Stimulated activated CD8-positive, alpha-beta memory T cell treated with anti-CD3 and anti-CD28 coated beads, Interleukin-12 subunit alpha, Interleukin-12 subunit beta, amount 100 ng/mL, for 1 hour (primary cell): ENCODE measurements at regions not wholly inside any gene's neighbourhood (a gene's known extent, or its start where the extent isn't known, plus 50 kb on each side); places are given as distances from the start of the nearest gene placed in this dataset.
"Not testable (repeated sequence)": the region's sequence is repeated elsewhere in the genome, so short reads cannot be mapped to it uniquely, and the experiment has no call there.

ENCODE experiments used
- DNase-seq: peaks from one replicate; pipeline ENCODE4 v3.0.0-alpha.2; 2020; ENCODE audit warnings: low read depth

DNA sequence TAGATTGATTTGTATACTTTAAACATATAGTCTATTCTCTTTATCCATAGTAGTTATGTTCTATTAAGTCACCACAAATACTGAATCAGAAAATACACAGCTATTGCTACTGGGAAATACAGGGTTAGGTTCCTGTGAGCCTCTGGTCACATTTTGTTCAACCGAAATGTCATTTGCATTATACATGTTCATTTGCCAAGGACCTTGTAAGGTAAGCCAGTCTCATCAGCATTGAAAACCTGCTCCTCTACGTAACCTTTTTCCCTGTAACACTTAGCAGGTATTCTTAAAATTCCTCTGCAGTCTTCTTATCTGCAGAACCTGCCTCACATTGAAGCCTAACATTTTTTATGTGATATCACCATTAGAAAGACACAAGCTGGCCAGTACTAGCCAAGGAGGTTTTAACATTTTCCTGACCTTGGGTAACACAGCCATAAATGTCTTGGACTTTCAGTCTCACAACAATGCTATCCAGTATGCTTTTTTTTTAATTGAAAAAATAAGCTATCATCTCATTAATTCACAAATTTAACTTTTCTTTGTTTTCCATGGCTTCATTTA is 765.7 kb upstream of the IGFBP7 start:
- no peak for DNase-seq

DNA sequence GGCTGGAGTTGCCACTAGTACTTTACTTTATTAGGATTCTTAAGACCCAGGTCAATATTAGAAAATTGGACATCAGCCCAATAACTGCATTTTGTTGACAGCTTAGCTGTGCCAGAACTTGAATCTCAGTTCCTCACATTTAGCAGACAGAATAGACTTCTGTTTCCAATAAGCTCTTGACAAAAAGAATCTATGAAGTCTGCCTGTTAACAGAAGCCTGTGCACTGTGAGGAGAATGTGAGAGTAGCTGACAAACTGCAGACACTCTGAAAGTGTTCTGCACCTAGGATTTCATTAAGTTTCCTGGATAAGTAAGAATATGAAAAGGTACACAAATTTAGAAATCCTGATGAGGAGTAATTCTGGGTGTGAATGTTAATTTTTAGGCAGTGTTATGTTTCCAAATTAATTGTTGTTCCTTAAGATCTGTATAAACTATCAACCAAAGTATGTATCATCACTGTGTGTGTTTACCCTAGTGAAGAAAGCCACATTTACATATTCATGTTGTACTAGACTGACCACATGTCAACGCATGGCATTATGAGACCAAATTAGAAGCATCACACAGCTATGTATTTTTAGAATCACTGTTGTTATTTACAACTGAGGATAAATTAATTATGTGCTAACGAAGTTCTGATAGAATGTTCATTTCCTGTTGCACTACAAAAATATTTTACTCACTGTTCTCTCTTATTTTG is 756.4 kb upstream of the IGFBP7 start:
- no peak for DNase-seq

DNA sequence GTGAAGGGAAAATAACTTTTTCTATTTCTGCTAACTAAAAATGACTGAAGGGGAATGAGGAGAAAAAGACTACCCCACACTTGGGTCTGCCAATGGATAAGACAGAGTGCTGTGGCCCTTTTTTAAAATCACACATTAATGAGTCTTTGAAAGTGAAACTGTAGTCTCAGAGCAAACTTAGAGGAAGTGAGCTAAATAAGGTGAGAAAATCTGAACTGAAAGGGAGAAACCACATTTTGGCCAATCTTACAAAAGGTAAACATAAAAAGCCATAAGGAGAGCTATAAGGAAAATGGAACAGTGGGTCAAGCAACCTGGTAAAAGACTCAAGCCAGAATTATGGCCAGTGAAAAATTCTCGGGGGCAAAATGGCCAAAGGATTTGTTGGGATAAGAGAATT is 755.1 kb upstream of the IGFBP7 start:
- DNase-seq = no peak

DNA sequence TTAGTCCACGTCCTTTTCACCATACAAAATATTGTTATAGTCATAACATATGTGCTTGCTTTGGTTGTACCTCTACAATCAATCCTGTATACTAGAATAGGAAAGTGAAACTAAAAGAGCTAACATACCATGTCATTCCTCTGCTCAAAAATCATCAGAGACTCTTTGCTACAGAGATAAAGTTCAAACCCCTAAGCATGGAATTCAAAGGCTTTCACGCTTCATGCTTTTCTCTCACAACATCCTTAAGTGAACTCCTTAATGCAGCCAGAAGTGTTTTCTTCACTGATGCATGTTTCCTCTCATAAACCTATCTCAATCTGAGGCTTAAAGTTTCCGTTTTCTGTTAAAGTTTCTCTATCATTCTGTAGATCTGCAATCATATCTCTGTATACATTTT is 744.6 kb upstream of the IGFBP7 start:
- no peak for DNase-seq

DNA sequence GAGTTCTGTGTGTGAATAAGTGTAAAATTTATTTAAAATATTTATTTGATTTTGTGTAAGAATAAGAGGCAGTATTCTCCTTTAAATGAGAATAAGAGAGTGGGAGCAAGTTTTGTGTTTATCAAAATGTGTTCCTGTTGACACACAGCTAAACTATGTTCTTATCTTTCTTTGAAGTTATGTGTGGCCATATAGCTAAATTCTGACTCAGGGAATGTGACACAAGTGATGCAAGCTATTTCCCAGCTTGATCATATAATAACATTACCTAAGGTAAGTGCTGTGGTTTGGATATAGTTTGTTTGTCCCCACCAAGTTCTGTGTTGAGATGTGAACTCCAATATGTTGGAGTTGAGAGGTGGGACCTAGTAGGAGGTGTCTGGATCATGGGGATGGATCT is 740.0 kb upstream of the IGFBP7 start:
- no peak for DNase-seq

DNA sequence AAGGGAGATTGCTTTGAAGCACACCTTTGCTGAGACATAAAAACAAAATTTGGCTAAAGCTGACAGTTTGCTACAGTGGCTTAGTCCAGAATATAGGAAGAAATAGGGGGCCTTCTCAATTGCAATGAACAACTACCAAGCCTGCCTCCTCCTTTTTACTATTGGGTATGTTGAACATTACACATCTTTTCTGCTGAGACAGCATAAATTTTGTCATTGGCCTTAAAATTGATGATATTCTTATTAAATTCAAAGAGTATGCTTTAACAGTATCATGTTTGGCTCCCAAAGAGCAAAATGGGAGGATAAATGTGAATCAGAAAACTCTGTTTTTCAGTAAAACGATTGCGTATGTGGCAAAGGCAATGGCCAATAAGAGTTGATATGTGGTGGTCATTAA is 721.9 kb upstream of the IGFBP7 start:
- DNase-seq = no peak

DNA sequence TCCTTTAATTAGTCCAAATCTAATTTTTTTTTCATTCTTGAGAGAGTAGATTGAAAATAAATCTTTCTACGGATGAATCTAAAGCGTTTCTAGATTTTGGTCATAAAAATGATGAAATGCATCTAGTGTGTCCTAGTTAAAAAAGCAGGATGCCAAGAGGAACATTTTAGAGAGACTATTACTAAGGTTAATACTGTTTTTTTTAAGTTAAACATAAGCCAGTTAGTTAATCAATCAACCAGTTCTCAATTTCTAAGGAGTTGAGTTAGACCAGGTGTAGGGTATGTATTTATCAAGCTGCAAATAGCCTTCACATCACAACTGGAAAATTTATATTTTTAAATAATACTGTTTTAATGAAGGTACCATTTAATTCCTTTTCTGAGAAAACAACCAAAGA is 679.5 kb upstream of the IGFBP7 start:
- no peak for DNase-seq

DNA sequence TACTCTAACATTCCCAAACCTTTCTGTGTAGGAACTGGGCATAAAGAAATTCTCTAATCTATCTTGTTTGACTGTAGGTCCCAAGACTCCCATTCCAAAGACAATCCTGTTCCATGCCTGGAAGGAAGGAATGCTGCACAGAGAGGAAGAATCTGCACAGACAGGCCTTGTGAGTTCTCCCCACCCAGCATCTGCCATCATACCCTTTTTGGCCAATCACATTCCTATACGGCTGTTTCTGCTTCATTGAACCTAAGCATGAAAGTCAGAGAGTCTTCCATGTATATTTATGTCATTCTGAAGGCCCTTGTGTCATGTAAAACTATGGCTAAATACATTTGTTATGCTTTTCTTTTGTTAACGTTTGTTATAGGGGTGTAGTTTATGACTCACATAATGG is 667.7 kb upstream of the IGFBP7 start:
- no peak for DNase-seq

DNA sequence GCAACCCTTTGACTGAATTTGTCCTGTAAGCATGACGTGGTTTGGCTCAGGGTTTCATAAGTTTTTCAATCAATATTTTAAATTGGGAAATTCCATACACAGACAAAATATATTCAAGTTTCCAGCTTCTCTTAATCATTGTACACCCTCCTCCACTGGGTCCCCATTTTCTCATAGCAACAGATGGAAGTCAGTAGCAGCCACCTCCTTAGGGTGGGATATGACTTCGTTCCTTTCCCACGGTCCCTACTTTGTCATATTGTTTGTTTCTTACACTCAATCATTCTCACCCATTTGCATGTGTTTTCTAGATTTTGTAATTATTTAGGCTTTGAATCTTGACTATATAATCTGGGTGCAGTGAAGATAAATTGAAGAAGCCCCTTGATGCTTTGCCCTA is 664.5 kb upstream of the IGFBP7 start:
- no peak for DNase-seq

DNA sequence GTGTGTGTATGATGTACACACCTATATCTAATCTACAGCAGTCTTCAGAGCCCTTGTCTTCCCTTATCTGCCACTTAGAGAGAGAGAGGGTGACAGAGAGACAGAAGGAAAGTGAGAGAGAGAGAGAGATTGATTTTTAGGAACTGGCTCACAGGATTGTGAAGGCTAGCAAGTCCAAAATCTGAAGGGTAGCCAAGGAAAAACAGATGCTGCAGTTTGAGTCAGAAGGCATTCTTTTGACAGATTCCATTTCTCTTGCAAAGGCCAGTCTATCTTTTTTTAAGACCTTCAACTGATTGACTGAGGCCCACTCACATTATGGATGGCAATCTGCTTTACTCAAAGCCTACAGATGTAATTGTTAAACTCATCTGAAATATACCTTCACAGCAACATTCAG is 664.0 kb upstream of the IGFBP7 start:
- DNase-seq = no peak

DNA sequence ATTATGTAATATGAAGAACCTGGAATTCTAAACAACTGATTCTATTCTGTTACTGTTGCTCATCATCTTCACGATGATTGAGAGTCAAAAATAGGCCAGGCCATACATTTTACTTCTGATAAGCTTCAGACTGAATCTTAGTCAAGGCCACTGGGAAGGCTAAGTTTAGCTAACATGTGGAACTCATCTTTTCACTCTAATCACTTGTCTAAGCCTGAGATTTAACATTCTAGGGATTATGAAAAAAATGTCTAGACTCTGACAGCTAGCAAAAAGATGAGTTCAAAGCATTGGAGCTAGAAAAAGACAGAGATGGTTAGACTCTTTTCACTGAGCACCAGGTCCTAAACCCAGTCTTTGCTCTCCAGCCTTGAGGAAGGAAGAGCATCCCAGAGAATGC is 656.2 kb upstream of the IGFBP7 start:
- DNase-seq = no peak

DNA sequence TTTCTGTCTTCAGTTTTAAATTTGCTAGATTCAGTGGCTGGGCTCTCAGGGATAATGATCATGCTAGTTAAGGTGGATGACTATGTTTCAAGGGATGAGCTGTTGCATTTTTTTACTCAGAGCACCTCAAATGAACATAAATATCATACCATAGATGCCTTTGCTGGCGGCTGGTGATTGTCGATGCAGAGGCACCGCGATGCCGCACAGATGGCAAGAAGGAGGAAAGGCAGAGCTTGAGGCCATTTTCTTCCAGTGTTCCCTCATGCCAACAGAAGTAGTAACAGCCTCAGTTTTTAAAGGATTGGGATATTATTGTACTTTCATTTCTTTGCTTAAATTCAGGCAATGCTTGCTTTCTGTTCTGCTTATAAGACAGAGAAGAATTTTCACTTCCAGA is 654.7 kb upstream of the IGFBP7 start:
- no peak for DNase-seq

DNA sequence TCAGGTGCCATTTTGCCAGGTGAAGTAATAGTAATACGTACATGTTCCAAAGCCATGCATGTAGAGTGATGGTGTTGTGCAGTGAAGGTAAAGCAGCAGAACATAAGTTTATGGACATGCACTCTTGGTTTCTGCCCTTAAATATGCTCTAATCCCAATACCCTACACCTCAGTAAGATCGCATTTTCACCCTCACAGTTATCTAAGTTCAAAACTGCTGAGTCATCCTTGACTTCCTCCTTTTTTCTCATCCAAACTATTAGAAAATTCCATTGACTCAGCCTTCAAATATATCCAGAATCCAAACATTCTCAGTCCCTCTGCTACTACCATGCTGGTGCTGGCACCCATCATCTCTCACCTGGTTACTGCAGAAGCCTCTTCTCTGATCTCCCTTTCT is 652.9 kb upstream of the IGFBP7 start:
- DNase-seq = no peak

DNA sequence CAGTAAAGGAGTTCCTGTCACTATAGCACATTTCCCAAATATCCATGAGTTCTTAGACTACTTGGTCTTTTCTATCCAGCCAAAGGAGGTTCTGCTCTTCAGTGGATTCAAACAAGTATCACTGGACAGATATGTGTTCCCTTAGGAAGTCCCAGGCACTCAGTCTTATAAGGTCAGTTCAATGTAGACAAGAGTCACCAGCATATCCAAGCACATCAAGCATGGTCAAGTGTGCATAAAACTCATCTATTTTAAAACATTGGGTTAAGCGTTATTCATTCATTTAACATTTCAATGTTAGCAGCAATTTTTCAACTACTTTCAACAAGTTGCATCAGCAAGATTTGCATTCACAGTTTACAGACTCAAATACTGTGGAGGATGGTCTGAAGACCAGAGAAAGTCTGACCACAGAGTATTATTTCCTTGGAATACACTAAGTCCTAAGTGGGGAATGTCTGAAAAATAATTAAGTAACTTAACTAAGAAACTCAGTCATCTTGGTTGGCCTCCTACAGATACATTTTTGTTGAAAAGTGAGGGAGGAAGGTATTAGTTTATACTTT is 630.5 kb upstream of the IGFBP7 start:
- no peak for DNase-seq

DNA sequence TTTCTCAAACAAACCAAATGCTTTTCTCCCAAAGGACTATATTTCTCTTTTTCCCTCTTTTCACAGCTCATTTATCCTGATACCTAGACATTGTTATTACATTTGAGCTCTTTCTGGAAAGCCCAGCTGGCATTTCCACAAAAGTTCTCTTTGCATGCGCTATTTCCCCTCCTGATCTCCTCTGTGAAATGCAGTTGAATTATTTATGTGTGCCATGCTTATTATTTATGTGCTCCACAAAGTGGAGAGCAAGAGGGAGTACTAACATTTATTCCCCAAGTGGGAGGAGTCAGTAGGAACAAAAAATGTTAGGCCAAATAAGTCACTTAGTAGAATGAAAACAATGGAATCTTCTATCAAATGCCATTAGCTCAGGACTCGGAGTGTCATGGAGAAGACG is 626.6 kb upstream of the IGFBP7 start:
- DNase-seq = no peak

DNA sequence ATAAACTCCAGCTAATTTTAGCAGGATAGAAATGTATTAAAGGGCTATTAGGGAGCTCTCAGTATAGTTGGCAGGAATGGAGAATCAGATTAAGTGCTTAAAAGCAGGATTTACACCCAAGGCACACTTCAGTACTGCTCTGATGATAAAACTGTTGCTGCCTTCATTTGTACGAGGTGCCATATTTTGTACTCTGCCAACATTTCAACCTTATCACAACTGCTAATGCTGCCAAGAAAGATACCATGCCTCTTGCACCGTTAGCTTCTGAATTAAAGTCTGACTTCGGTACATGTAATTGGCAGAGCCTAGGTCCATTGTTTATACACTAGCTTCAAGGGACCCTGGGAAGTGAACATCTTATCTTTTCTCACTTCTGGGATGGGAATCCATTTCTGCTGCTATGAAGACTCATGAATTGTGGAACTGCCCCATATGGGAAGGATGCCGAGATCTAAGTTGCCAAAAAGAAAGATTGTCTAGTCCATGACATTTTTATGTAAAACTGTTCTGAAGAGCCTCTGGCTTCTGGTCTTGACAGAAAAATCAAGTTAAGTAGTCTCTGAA is 624.0 kb upstream of the IGFBP7 start:
- no peak for DNase-seq

DNA sequence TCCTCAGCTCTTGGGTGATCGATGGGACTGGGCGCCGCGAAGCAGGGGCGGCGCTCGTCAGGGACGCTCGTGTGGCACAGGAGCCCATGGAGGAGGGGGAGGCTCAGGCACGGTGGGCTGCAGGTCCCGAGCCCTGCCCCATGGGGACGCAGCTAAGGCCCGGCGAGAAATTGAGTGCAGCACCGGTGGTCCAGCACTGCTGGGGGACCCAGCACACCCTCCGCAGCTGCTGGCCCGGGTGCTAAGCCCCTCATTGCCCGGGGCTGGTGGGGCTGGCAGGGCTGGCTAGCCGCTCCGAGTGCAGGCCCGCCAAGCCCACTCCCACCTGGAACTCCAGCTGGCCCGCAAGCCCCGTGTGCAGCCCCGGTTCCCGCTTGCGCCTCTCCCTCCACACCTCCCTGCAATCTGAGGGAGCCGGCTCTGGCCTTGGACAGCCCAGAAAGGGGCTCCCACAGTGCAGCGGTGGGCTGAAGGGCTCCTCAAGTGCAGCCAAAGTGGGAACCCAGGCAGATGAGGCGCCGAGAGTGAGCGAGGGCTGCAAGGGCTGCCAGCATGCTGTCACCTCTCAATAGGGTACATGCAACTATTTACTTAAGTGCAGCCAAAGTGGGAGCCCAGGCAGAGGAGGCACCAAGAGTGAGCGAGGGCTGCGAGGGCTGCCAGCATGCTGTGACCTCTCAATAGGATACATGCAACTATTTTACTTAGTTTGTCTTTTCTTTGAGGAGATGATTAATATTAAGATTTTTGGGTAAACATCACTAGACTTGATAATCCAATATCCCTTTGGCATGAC is 619.8 kb upstream of the IGFBP7 start:
- not testable (repeated sequence) for DNase-seq

DNA sequence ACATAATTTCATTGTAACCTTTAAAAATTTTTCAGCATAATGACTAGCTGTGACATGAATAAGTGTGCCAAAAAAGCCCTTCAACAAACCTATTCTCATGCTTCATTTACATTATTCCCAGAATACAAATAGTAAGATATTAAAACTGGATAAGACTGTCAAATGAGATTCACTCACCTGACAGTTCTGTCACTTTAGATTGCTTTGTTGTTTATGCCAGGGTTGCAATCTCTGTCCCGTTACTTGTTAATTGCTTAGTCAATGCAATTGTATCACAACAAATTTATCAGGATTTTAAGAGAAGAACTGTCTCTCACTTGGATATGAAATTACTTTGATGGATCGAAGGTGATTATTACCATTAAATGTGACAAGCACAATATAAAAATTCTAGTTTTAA is 616.0 kb upstream of the IGFBP7 start:
- no peak for DNase-seq

DNA sequence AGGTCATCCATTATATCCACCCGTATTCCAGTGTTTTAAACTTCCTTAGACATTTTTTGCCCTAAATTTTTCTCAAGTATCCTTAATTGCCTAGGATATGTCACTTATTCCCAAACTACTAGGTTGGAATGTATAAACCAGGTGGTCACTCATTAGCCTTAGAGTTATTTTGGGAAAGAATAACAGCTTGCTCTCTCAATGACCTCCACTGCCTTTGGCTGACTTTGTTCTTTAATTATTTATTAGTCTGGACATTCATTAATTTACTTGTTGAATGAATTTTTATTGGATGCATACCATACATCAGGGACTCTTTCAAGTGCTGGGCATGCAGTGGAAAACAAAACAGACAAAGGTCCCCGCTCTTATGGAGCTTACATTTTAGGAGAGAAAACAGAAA is 609.3 kb upstream of the IGFBP7 start:
- DNase-seq = no peak

DNA sequence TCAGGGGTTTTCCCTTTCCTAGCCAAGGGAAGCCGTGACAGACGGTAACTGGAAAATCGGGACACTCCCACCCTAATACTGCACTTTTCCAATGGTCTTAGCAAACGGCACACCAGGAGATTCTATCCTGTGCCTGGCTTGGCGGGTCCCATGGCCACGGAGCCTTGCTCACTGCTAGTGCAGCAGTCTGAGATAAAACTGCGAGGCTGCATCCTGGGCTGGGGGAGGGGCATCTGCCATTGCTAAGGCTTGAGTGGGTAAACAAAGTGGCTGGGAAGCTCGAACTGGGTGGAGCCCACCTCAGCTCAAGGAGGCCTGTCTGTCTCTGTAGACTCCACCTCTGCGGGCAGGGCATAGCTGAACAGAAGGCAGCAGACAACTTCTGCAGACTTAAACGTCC is 604.1 kb upstream of the IGFBP7 start:
- DNase-seq = not testable (repeated sequence)

DNA sequence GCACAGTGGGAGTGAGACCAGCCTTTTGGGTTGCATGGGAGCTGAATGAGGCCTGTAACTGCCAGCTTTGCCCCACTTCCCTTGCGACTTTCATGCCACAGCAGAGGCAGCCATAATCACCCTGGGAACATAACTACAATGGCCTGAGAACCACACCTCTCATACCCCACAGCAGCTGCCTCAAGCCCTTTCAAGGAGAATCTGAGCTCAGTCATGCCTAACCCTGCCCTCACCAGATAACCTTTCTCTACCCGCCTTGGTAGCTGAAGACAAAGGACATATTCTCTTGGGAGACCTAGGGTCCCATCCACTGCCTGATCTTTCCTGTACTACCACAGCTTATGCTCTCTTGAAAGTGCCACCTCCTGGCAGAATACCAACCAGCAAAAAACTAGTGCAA is 599.9 kb upstream of the IGFBP7 start:
- DNase-seq = no peak

DNA sequence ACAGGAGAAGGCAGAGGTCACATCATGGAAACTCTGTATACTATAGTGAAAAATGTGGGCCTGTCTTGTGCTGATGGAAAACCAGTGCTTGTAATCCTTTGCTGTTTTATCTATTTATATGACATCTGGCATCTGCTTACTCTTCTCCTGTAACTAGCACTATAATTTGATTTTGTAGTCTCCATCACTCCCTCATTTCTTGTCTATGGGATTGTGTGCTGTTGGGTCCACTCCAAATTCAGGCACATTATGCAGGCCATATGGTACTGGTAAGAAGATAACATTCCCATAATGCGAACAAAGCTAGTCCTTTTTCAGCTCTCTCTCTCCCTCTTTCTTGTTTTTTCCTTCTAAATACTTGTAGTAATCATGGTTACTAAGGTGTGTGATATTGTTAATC is 581.2 kb upstream of the IGFBP7 start:
- no peak for DNase-seq

DNA sequence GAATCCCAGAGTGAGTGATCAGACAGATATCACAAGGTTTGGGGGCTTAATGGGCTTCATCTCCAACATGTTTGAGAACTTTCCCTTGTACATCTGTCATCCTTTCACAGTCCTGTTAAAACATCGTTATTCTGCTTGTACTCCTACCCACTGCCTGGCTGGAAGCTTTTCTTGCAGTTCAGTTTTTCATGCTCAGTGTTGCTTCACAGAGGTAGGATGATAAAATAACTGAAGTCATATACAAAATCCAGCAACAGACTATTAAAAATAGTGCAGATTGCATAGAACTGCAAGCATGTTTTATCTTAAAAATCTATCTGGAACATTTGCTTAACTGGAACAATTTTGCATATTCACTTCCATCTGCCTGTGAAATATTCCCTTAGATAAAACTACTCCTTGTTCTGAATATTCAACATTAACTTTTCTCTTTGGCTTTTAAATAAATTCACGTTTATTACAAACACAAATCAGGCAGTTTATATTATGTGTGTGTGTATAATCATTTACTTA is 579.6 kb upstream of the IGFBP7 start:
- DNase-seq = no peak
